ENCODE measurements at regions not wholly inside any gene's neighbourhood (a gene's known extent, or its start where the extent isn't known, plus 50 kb on each side); places are given as distances from the start of the nearest gene placed in this dataset.
"Not testable (repeated sequence)": the region's sequence is repeated elsewhere in the genome, so short reads cannot be mapped to it uniquely, and the experiment has no call there.

DNA sequence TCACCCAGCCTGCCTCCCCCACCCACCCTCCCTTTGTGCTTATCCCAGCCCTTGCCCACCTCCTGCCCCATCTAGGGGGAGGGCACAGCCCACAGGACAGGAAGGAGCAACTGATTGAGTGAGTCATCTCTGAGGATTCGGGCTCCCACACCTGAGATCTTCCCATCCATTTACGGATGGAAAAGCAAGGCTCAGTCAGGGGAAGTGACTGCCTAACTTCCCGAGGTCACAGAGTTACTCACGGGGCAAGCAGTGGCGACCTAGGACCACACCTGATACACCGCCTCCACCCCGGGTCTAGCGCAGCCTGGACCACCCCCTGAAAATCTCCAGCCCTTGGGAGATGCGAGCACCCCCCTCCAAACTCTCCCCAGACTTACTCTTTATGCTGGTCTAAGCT is 131.7 kb downstream of the TNFRSF13B start:
- not testable (repeated sequence) for TF ChIP-seq EZH2 (IDR thresholded peaks at IDR 0.05; ENCODE audit: insufficient read depth, poor library complexity, severe bottlenecking); EZH2phosphoT487 (IDR thresholded peaks at IDR 0.05; ENCODE audit: insufficient read depth, low read depth)
